BLaER1 (cell line): ENCODE measurements at regions not wholly inside any gene's neighbourhood (a gene's known extent, or its start where the extent isn't known, plus 50 kb on each side); places are given as distances from the start of the nearest gene placed in this dataset.

Experiments
- H3K27ac ChIP-seq: shearing (Covaris generic); formaldehyde crosslinking; 2 replicates; pipeline ENCODE4 v1.8.1; 2022
- H3K27me3 ChIP-seq: shearing (Covaris generic); formaldehyde crosslinking; 2 replicates; pipeline ENCODE4 v1.8.1; 2022
- H3K36me3 ChIP-seq: shearing (Covaris generic); formaldehyde crosslinking; 2 replicates; pipeline ENCODE4 v1.8.1; 2022
- H3K4me1 ChIP-seq: shearing (Covaris generic); formaldehyde crosslinking; 2 replicates; pipeline ENCODE4 v1.8.1; 2022
- H3K4me2 ChIP-seq: shearing (Covaris generic); formaldehyde crosslinking; 2 replicates; pipeline ENCODE4 v1.8.1; 2022
- H3K4me3 ChIP-seq: shearing (Covaris generic); formaldehyde crosslinking; 2 replicates; pipeline ENCODE4 v1.8.1; 2022
- H3K9ac ChIP-seq: shearing (Covaris generic); formaldehyde crosslinking; 2 replicates; pipeline ENCODE4 v1.8.1; 2022
- H3K9me3 ChIP-seq: shearing (Covaris generic); formaldehyde crosslinking; 2 replicates; pipeline ENCODE4 v1.8.1; 2022
- H4K20me1 ChIP-seq: shearing (Covaris generic); formaldehyde crosslinking; 2 replicates; pipeline ENCODE4 v1.8.1; 2022
- Cebpa-rat ChIP-seq: shearing (Covaris generic); IDR thresholded peaks from 2 replicates; pipeline ENCODE4 v1.8.1; 2022

DNA sequence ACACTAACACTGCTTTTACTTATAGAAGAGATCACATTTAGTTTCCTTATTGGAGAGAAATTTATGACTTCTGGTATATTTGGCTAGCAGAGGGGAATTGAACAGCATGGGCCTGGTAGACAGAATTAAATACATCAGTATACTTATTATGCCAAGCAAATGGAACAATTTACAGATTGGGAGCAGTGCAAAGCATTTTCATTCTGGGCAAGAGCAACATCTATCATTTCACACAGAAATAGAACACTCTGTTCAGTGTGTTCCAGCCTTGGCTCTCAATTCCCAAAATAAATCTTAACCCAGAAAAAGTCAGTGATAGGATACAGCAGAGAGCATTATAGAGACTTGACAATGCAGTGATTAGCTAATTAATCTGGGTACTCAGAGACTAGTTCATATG lies 604.0 kb upstream of the SLITRK6 start:
- Histone ChIP-seq H3K27ac (no peak overlapping the region), H4K20me1 (no peaks in the 10 kb centered on the region), H3K9me3 (no peaks in the 10 kb centered on the region), H3K4me1 (peaks cover 8% of the 10 kb centered on the region), H3K9ac (no peak overlapping the region), H3K4me2 (no peak overlapping the region), H3K36me3 (no peaks in the 10 kb centered on the region), H3K27me3 (no peaks in the 10 kb centered on the region), H3K4me3 (no peak overlapping the region)
- no peak for TF ChIP-seq Cebpa-rat

DNA sequence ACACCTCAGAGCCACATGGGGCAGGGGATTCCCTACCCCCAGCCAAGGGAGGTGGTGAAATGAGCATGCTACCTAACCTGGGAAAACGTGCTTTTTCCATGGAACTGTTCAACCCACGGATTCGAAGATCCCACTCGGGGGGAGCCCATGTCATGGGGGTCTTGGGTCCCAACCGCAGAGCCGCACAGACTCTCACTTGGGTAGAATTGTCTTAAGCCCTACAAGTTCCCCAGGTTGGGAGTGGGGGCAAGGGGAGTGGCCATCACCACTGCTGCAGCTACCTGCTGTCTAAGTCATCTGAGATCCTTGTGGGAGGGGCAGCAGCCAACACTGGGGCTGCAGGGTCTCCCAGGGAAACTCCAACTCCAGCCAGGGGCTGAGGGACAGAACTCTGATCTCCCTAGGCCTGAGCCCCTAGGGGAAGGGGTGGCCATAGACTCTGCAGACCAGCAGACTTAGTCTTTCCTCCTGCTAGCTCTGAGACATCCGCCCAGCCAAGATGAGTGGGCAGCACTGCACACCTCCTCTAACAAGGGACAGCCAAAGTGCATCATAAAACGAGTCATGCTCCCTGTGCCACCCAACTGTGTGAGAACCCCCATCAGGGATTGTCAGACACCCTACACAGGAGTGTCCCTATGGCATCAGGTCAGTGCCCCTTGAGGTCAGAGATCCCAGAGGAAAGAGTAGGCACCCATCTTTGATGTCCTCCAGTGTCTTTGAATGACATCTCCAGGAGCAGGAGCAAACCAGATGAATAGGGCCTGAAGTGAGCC lies 610.4 kb upstream of the SLITRK6 start:
- Histone ChIP-seq H3K4me1 (no peaks in the 10 kb centered on the region), H3K27me3 (no peaks in the 10 kb centered on the region), H3K36me3 (no peaks in the 10 kb centered on the region), H4K20me1 (no peaks in the 10 kb centered on the region), H3K9ac (no peak overlapping the region), H3K4me2 (no peak overlapping the region), H3K27ac (no peak overlapping the region), H3K9me3 (no peaks in the 10 kb centered on the region), H3K4me3 (no peak overlapping the region)
- TF ChIP-seq Cebpa-rat = no peak

GRCh38 chr13:86425170-86425815 lies 626.1 kb upstream of the SLITRK6 start:
- Histone ChIP-seq H3K9ac (no peak overlapping the region), H4K20me1 (no peaks in the 10 kb centered on the region), H3K4me1 (no peaks in the 10 kb centered on the region), H3K27ac (no peak overlapping the region), H3K36me3 (no peaks in the 10 kb centered on the region), H3K4me3 (no peak overlapping the region), H3K27me3 (no peaks in the 10 kb centered on the region), H3K4me2 (no peak overlapping the region), H3K9me3 (no peaks in the 10 kb centered on the region)
- TF ChIP-seq Cebpa-rat = no peak

- Histone ChIP-seq H3K36me3 (no peaks in the 10 kb centered on the region), H3K4me2 (no peak overlapping the region), H3K4me3 (no peak overlapping the region), H3K4me1 (no peaks in the 10 kb centered on the region), H4K20me1 (no peaks in the 10 kb centered on the region), H3K9ac (no peak overlapping the region), H3K9me3 (no peaks in the 10 kb centered on the region), H3K27ac (no peak overlapping the region), H3K27me3 (no peaks in the 10 kb centered on the region)
- TF ChIP-seq Cebpa-rat = no peak
Measured at GRCh38 chr13:86426437-86426836, 627.2 kb upstream of the SLITRK6 start.

GRCh38 chr13:86429756-86430155 lies 630.5 kb upstream of the SLITRK6 start:
- no peak for TF ChIP-seq Cebpa-rat
- H3K27ac ChIP-seq = no peak overlapping the region
- no peak overlapping the region for H3K4me3 ChIP-seq
- no peaks in the 10 kb centered on the region for H3K27me3 ChIP-seq
- no peak overlapping the region for H3K9ac ChIP-seq
- H3K36me3 ChIP-seq = no peaks in the 10 kb centered on the region
- peaks cover 9% of the 10 kb centered on the region for H3K9me3 ChIP-seq
- H3K4me2 ChIP-seq = no peak overlapping the region
- H3K4me1 ChIP-seq = no peaks in the 10 kb centered on the region
- H4K20me1 ChIP-seq = no peaks in the 10 kb centered on the region

DNA sequence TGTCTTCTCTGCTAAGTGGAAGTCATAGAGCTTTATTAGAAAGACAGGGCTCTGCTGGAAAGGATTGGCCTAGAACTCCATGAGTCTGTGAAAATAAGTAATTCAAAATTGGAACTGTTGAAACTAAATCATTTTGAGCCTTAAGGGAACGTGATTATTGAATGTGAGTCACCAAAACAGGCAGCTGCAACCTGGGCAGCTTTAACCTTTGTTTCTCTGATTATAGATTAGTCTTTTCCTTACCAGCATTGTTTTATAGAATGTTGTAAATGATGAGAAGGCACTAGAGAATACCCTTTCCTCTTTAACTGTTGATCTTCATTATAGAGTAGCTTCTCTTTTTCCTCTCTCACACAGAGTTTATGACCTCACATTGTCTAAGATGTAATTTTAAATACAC lies 638.8 kb upstream of the SLITRK6 start:
- H3K4me2 ChIP-seq = no peak overlapping the region

DNA sequence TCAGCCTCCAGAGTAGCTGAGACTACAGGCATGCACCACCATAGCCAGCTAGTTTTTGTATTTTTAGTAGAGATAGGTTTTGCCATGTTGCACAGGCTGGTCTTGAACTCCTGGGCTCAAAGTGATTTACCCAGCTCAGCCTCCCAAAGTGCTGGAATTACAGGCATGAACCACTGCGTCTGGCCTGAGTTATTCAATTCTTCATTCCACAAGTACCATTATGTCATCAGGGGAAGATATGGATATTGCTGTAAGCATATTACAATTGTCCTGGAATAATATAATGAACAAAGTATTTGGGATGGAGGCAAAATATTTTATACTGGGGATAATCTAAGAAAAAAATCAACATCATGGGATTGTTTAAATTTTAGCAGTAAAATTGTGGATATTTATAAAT lies 646.0 kb upstream of the SLITRK6 start:
- Histone ChIP-seq H3K4me1 (no peaks in the 10 kb centered on the region), H3K9me3 (no peaks in the 10 kb centered on the region), H4K20me1 (no peaks in the 10 kb centered on the region), H3K27me3 (no peaks in the 10 kb centered on the region), H3K9ac (no peak overlapping the region), H3K36me3 (no peaks in the 10 kb centered on the region), H3K27ac (no peak overlapping the region), H3K4me2 (no peak overlapping the region), H3K4me3 (no peak overlapping the region)
- TF ChIP-seq Cebpa-rat = no peak

More for the DNA sequence above, 638.8 kb upstream of the SLITRK6 start:
- no peak for TF ChIP-seq Cebpa-rat
- H3K27me3 ChIP-seq = no peaks in the 10 kb centered on the region
- no peaks in the 10 kb centered on the region for H3K4me1 ChIP-seq
- H3K36me3 ChIP-seq = no peaks in the 10 kb centered on the region
- H3K9ac ChIP-seq = no peak overlapping the region
- H3K4me3 ChIP-seq = no peak overlapping the region
- H3K9me3 ChIP-seq = peaks cover 15% of the 10 kb centered on the region
- no peak overlapping the region for H3K27ac ChIP-seq
- no peaks in the 10 kb centered on the region for H4K20me1 ChIP-seq

- Histone ChIP-seq H3K4me2 (no peak overlapping the region), H3K4me1 (no peaks in the 10 kb centered on the region), H3K27ac (no peak overlapping the region), H3K4me3 (no peak overlapping the region), H4K20me1 (no peaks in the 10 kb centered on the region), H3K36me3 (no peaks in the 10 kb centered on the region), H3K27me3 (no peaks in the 10 kb centered on the region), H3K9ac (no peak overlapping the region), H3K9me3 (no peaks in the 10 kb centered on the region)
- no peak for TF ChIP-seq Cebpa-rat
Measured at GRCh38 chr13:86445672-86446071, 646.5 kb upstream of the SLITRK6 start.

GRCh38 chr13:86446311-86446710 lies 647.1 kb upstream of the SLITRK6 start:
- Histone ChIP-seq H3K9me3 (no peaks in the 10 kb centered on the region), H3K4me3 (no peak overlapping the region), H3K4me2 (no peak overlapping the region), H3K36me3 (no peaks in the 10 kb centered on the region), H3K4me1 (no peaks in the 10 kb centered on the region), H3K27ac (no peak overlapping the region), H3K27me3 (no peaks in the 10 kb centered on the region), H4K20me1 (no peaks in the 10 kb centered on the region), H3K9ac (no peak overlapping the region)
- no peak for TF ChIP-seq Cebpa-rat

GRCh38 chr13:86447479-86447878 lies 648.3 kb upstream of the SLITRK6 start:
- Histone ChIP-seq H3K4me3 (no peak overlapping the region), H3K9me3 (no peaks in the 10 kb centered on the region), H3K9ac (no peak overlapping the region), H3K36me3 (no peaks in the 10 kb centered on the region), H4K20me1 (no peaks in the 10 kb centered on the region), H3K27me3 (no peaks in the 10 kb centered on the region), H3K4me1 (no peaks in the 10 kb centered on the region), H3K27ac (no peak overlapping the region), H3K4me2 (no peak overlapping the region)
- no peak for TF ChIP-seq Cebpa-rat
